IPS-NIHi7 (cell line): ENCODE measurements at regions not wholly inside any gene's neighbourhood (a gene's known extent, or its start where the extent isn't known, plus 50 kb on each side); places are given as distances from the start of the nearest gene placed in this dataset.

ENCODE experiments used
- DNase-seq: peaks from one replicate; pipeline ENCODE4 v3.0.0; 2012; ENCODE audit warnings: mixed read lengths; ENCODE audit errors: extremely low spot score

GRCh38 chr1:177847843-177848242, 122.0 kb downstream of the SEC16B start:
- DNase-seq: no peak

- no peak for DNase-seq
Observed at GRCh38 chr1:177838907-177839485, 130.9 kb downstream of the SEC16B start.

- no peak for DNase-seq
Observed at GRCh38 chr1:177833631-177834030, 136.2 kb downstream of the SEC16B start.

GRCh38 chr1:177830531-177831135, 139.2 kb downstream of the SEC16B start:
- DNase-seq: no peak

DNA sequence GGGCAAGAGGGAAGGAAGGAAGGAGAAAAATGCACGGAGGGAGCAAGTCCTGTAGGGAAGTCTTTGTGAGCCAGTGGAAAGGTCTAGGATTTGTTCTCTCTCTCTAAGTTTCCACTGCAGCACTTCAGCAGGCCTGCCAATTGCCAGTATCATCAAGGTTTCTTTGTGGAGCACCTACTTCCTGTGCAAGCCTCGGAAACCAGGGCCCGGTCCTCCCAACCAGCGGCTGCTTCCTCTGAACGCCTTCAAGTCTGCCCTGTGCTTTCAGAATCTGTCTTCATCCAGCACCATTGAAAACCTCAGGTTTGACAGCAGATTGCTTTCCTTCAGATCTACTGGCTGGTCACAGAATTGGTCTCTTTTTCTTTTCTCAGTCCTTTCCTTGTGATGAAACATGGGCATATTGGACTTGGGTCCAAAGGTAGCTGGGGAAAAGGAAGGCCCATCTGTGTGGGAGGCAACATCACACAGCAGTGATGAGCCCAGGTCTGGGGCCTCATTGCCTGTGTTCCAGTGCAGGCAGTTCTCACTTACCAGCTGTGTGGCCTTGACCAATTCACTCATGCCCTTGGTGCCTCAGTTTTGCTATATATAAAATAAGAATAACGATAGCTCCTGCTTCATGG, 144.5 kb downstream of the SEC16B start:
- no peak for DNase-seq

GRCh38 chr1:177824508-177824982, 145.3 kb downstream of the SEC16B start:
- no peak for DNase-seq

DNA sequence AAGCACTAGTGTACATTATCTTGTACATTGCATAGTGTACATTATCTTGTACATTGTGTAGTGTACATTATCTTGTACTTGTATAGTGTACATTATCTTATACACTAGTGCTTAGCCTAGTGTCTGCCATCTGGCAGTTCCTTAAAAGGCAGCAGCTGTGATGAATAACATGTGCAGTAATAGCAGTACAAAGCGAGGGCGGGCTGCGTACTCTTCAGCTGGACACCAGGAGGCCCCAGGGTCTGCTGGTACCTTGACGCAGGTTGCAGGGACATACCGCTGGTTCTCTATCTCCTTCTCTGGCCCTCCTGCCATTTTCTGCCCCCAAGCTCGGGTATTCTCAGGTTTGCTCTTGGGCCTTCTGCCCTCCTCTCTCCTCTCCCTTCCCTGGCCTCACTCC, 149.6 kb downstream of the SEC16B start:
- no peak for DNase-seq

DNA sequence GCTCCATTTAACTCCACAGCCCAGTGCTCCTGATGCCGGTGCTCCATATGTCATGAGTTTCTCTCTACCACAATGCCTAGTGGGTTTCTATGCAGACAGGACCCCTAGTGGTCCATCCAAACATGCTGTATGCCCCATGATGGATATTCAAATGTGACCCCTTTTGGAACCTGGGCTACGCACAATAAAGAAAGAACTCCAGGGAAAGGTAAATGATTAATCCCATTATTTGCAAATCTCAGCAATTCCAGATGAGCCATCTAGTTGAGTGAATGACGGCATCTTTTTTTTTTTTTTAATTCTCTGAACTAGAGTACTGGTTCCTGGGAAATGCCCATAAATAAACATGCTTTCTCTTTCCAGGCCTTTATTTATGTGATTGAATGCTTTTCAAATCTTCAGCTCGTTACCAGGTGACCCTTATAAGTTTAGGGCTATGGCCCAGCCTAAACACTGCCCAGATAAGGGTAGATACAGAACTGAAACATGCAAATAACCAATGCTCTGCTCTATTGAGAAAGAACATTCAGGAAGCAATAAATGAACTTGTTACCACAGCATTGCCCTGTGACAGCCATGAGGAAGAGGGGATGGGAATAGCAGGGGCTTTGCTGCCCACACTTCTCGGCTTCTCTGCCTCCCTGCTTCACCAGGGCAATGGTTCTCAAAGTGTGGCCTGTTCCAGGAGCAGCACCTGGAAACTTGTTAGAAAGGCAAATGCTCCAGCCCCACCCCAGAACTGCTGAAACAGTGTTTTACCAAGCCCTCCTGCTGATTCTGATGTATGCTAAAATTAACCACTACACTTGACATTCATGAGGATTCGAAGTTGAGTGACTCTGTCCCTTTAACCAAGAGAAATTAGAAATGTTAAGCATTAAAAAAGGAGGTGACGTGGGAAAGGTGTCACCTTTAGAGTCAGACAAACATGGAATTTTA, 151.7 kb downstream of the SEC16B start:
- no peak for DNase-seq

- no peak for DNase-seq
Observed at GRCh38 chr1:177812650-177813049, 157.2 kb downstream of the SEC16B start.

GRCh38 chr1:177812144-177812543, 157.7 kb downstream of the SEC16B start:
- DNase-seq: no peak

DNA sequence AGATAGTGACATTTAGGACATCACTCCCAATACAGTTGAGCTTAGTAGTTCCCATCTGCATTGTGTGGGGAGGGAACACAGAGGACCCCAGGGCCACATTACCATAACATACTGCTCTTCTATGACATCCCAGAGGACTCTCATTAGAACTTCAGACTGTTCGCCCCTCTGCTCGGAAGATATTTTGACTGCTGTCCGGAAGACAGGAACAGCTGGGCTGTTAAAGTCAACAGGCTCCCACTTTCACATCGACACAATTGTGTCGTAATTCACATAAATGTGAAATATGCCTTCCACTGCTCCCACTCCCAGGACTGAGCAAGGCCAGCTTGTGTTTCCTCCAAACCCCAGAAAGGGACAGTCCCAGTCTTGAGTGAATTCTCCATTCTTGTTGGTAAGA, 158.4 kb downstream of the SEC16B start:
- DNase-seq: no peak

- no peak for DNase-seq
Observed at GRCh38 chr1:177809819-177810218, 160.0 kb downstream of the SEC16B start.

DNA sequence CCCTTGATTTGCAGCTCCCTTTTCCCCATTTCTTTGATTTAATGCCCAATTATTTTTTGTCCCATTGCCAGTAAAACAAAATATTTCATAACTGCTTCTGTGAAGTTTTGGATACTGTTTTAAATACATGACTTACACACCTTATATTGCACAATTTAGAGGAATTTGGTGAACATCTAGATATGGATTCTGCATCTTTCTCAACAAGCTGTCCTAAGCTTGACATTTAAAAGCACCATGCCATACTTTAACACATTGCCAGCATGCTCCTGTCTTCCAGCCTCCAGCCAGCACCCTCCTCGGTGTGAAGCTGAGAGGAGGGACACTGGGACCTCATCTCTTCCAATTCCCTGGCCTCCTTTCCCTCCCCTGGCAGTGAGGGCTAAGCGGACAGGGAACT, 167.6 kb downstream of the SEC16B start:
- no peak for DNase-seq

DNA sequence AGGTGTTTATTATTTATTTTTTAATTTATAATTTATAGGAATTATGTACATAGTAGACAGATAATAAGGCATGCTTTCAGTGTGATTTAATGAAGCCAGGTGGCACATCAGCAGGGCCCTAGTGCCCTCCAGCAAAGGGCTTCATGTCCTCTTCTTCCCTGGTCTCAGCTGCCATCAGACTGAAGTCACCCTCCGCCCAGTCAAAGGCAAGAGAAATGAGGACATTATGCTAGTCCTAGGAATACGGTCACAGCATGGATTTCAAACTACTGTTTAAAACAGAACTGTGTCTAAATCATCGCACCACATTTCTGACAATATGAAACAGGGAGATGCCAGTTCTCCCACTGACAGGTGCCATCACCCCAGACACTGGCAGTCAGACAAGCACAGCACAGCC, 168.1 kb downstream of the SEC16B start:
- DNase-seq: no peak

GRCh38 chr1:177800400-177801088, 169.3 kb downstream of the SEC16B start:
- no peak for DNase-seq

DNA sequence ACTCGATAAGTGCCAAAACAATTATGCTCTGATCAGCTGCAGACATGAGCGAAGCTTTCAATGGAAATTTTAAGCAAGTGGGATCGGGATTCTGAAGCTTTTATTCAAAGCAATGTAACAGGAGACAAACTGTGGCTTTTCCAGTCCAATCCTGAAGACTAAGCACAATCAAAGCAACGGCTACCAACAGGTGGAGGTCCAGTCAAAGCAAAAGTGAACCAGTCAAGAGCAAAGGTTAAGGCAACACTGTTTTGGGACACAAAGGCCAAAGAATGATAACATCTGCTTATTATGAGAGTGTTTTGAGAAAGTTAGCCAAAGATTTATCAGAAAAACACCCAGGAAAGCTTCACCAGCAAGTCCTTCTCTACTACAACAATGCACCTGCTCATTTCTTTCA, 170.1 kb downstream of the SEC16B start:
- no peak for DNase-seq

- no peak for DNase-seq
Observed at GRCh38 chr1:177798614-177799013, 171.2 kb downstream of the SEC16B start.

DNA sequence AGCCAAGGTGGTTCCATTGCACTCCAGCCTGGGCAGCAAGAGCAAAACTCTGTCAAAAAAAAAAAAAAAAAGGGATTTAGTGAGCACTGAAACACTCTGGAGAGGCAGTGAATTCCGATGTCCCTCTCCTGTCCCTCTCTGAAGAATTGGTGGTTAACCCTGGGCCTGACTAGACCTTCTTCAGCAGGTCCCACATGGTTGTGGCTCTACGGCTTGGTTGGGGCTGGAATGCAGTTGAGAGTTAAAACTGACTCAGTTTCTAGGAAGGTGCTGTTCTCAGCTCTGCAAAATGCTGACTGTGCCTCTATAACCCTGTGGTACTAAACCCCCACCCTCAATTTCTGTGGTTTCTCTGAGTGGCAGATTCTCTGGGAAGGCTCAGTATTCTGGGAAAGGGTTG, 173.3 kb downstream of the SEC16B start:
- DNase-seq: no peak

DNA sequence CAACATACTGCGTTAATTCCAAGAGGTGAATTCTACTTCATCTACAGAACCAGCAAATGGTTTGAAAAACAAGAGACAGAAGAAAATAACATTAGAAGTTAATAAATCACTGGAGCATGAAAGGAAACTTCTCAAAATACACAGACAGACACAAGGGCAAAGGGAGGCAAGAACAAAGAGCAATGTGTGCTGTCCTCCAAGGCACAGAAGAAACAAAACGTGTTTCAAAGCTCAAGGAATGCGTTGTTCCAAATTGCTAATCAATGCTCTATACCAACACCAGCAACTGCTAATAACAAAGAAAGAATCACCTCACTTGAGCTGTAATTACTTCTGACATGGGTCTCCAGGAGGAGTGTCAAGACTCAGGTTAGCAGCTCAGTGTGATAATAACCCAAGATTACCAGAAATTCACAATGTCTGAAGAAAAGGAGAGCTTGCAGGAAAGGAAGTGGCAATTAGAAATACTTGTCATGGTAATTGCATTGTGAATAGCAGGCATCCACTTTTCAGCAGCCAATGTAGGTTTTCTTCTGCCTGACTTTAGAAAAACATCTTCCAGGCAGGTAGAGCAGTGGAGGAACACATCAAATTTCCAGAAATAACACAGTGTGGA, 175.4 kb downstream of the SEC16B start:
- DNase-seq: peak; percentile 26

DNA sequence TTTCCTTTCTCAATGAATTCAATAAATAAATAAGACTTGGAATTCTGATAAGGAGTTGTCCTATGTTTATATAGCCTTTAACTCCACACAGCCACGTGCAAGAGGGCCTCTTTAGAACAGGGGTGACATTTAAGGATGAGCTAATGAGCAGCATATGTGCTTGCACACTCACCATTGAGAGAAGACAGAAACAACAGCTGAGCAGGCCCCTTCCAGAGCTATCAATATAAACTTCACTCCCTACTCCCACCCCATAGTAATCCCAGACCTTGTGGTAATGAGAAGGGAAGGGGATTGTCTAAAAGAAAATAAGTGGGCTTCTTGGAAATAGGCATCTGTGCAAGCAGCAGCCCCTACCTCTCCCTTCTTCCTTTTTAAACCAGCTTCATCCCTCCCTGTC, 176.0 kb downstream of the SEC16B start:
- no peak for DNase-seq

DNA sequence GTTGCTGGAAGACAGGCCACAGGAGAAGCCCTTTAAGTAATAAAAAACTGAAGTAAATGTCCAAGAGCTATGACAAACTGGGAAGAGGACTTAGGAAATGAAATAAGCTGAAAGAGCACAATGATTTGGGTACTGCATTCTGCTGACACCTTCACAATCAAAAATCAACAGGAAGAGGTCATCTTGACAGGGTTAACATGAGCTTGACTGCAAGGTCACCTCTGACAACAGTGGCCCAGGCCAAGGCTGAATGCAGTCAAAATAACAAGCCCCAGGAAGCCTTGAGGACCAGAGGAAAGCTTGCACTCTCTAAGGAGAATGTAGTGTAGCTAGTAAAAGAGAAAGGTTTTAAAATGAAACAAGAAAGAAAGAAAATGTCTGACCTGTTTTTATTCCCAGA, 179.3 kb downstream of the SEC16B start:
- DNase-seq: no peak
